HL-60 (cell line): ENCODE measurements at regions not wholly inside any gene's neighbourhood (a gene's known extent, or its start where the extent isn't known, plus 50 kb on each side); places are given as distances from the start of the nearest gene placed in this dataset.
"Not testable (repeated sequence)": the region's sequence is repeated elsewhere in the genome, so short reads cannot be mapped to it uniquely, and the experiment has no call there.

Experiments used
- DNase-seq, 2 experiments: peaks; one replicate each; pipeline ENCODE4 v3.0.0-alpha.2; 2010 to 2020; ENCODE audit warnings: low read depth in 1 of 2, low spot score in 1 of 2
- H3K27ac ChIP-seq: fragments of 250-450 bp; sonication (Bioruptor Pico); replicated peaks from 2 replicates; pipeline ENCODE4 v1.5.1; 2020; ENCODE audit warnings: mild to moderate bottlenecking, moderate library complexity
- H3K27me3 ChIP-seq: fragments of 250-450 bp; sonication (Bioruptor Pico); 2 replicates; pipeline ENCODE4 v1.5.1; 2021; ENCODE audit warnings: mild to moderate bottlenecking, moderate library complexity; ENCODE audit not compliant: insufficient read depth, poor library complexity, severe bottlenecking
- H3K4me3 ChIP-seq: replicated peaks from 2 replicates; pipeline ENCODE4 v1.5.1; 2011; ENCODE audit warnings: mild to moderate bottlenecking, control low read depth, low read length; ENCODE audit not compliant: insufficient read depth
- CTCF ChIP-seq: IDR thresholded peaks from one replicate; pipeline ENCODE4 v1.5.1; 2011; ENCODE audit warnings: low read length, control low read depth, inconsistent platforms; ENCODE audit not compliant: insufficient read depth
- GABPA ChIP-seq: IDR thresholded peaks from 2 replicates; pipeline ENCODE4 v1.6.1; 2012; ENCODE audit warnings: low read depth
- POLR2AphosphoS5 ChIP-seq: IDR thresholded peaks from 2 replicates; pipeline ENCODE4 v1.6.1; 2012; ENCODE audit warnings: low read depth
- SPI1 ChIP-seq: IDR thresholded peaks from 2 replicates; pipeline ENCODE4 v1.6.1; 2012; ENCODE audit warnings: low read depth, mild to moderate bottlenecking, borderline replicate concordance
- TF ChIP-seq, protein P1 (sequence below): IDR thresholded peaks from 2 replicates; pipeline ENCODE4 v1.6.1; 2012; ENCODE audit warnings: low read depth; ENCODE audit not compliant: insufficient replicate concordance

GRCh38 chr5:100017520-100018262 lies 517.5 kb upstream of the FAM174A start:
- TF ChIP-seq POLR2AphosphoS5 = no peak
- TF ChIP-seq CTCF = no peak
- TF ChIP-seq SPI1 = no peak
- TF ChIP-seq, protein P1, sequence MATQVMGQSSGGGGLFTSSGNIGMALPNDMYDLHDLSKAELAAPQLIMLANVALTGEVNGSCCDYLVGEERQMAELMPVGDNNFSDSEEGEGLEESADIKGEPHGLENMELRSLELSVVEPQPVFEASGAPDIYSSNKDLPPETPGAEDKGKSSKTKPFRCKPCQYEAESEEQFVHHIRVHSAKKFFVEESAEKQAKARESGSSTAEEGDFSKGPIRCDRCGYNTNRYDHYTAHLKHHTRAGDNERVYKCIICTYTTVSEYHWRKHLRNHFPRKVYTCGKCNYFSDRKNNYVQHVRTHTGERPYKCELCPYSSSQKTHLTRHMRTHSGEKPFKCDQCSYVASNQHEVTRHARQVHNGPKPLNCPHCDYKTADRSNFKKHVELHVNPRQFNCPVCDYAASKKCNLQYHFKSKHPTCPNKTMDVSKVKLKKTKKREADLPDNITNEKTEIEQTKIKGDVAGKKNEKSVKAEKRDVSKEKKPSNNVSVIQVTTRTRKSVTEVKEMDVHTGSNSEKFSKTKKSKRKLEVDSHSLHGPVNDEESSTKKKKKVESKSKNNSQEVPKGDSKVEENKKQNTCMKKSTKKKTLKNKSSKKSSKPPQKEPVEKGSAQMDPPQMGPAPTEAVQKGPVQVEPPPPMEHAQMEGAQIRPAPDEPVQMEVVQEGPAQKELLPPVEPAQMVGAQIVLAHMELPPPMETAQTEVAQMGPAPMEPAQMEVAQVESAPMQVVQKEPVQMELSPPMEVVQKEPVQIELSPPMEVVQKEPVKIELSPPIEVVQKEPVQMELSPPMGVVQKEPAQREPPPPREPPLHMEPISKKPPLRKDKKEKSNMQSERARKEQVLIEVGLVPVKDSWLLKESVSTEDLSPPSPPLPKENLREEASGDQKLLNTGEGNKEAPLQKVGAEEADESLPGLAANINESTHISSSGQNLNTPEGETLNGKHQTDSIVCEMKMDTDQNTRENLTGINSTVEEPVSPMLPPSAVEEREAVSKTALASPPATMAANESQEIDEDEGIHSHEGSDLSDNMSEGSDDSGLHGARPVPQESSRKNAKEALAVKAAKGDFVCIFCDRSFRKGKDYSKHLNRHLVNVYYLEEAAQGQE = no peak
- no peak for TF ChIP-seq GABPA
- H3K27ac ChIP-seq = no peak overlapping the region
- no peak overlapping the region for H3K4me3 ChIP-seq
- H3K27me3 ChIP-seq = no peaks in the 10 kb centered on the region
- DNase-seq = no peak

- H3K27ac ChIP-seq, DNase-seq, H3K4me3 ChIP-seq, H3K27me3 ChIP-seq: not testable (repeated sequence)
Measured at GRCh38 chr5:100013305-100013704, 521.9 kb upstream of the FAM174A start.

- not testable (repeated sequence) for H3K27ac ChIP-seq, H3K27me3 ChIP-seq, H3K4me3 ChIP-seq, DNase-seq
Measured at GRCh38 chr5:100011160-100011559, 524.0 kb upstream of the FAM174A start.

- no peak for DNase-seq
- no peaks in the 10 kb centered on the region for H3K27me3 ChIP-seq
- no peak overlapping the region for H3K27ac ChIP-seq
- TF ChIP-seq, protein P1 = no peak
- TF ChIP-seq GABPA (no peak), POLR2AphosphoS5 (no peak), CTCF (no peak), SPI1 (no peak)
- H3K4me3 ChIP-seq = no peak overlapping the region
Measured at GRCh38 chr5:100004969-100005368, 530.2 kb upstream of the FAM174A start.

GRCh38 chr5:99998319-99998718 lies 536.9 kb upstream of the FAM174A start:
- TF ChIP-seq POLR2AphosphoS5 (no peak), SPI1 (no peak), GABPA (no peak), CTCF (no peak)
- TF ChIP-seq, protein P1 = no peak

More at GRCh38 chr5:99998319-99998718, 536.9 kb upstream of the FAM174A start:
- no peak for DNase-seq
- Histone ChIP-seq H3K27ac (no peak overlapping the region), H3K27me3 (no peaks in the 10 kb centered on the region), H3K4me3 (no peak overlapping the region)
